Fibroblast of skin of back (primary cell): ENCODE measurements at regions not wholly inside any gene's neighbourhood (a gene's known extent, or its start where the extent isn't known, plus 50 kb on each side); places are given as distances from the start of the nearest gene placed in this dataset.
"Not testable (repeated sequence)": the region's sequence is repeated elsewhere in the genome, so short reads cannot be mapped to it uniquely, and the experiment has no call there.

Source experiments
- DNase-seq: peaks from one replicate; pipeline ENCODE4 v3.0.0-alpha.2; 2013

DNA sequence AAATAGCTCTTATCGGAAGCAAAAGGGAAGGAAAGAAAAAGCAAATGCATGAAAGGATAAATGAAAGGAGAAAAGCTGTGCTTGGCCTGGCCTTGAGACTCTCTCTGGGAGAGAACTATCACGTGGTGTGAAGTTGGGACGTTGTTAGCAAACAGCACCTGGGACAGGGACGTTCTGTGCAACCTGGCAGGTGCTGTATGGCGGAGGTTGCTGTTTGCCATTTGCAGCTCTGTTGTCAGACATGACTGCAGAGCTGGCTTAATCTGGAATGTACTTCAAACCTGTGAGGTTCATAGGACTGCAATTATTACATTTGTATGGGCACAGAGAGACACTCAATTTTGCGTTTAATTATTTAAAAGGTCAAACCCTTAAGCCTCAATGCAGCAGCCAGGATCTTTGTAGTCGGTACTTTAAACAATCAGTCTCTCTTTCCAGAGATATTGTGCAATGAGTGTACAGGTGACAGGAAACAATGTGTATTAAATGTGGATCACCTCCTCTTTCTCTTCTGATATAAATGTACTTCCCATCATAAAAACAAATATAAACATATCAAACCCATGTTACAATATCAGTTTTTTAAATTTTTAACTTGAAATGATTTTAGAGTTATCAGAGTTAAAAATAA lies 800.5 kb upstream of the KCND2 start:
- no peak for DNase-seq

DNA sequence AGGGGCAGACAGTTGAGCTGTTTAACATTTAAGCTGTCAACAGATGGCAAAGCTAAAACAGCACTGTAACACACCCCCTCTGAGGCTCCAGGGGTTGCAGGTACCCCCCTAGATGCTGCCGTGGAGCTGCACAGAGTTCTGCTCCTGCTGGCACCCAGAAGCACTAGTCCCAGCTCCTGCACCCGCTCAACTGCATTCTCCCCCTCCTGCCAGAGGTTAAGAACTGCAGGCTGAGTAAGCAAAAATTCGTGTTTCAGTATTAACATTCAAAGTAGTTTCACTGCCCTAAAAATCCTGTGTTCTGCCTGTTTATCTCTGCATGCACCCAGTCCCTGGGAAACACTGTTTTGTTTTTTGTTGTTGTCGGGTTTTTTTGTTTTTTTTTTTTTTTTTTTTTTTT lies 790.8 kb upstream of the KCND2 start:
- DNase-seq, result peak; percentile 17

DNA sequence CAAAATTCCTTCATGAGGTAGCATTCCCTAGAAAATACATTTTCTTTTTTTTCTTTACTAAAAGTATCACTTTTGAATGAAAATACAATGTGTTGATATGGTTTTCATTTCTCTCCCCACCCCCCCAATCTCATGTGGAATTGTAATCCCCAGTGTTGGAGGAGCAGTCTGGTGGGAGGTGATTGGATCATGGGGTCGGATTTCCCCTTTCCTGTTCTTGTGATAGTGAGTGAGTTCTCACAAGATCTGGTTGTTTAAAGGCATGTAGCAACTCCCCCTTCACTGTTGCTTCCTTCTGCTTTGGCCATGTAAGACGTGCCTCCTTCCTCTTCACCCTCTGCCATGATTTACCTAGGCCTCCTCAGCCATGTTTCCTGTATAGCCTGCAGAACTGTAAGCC lies 790.3 kb upstream of the KCND2 start:
- DNase-seq, result no peak

DNA sequence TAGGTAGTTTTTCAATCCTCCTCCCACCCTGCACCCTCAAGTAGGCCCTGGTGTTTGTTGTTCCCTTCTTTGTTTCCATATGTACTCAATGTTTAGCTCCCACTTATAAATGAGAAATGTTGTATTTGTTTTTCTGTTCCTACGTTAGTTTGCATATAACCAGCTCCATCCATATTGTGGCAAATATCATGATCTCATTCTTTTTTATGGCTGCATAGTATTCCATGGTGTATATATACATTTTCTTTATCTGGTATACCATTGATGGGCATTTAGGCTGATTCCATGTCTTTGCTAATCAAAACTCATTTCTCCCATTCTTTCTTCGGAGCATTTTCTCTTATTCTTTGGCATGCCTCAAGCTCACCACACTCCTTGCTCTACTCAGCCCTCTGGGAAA lies 789.6 kb upstream of the KCND2 start:
- no peak for DNase-seq

DNA sequence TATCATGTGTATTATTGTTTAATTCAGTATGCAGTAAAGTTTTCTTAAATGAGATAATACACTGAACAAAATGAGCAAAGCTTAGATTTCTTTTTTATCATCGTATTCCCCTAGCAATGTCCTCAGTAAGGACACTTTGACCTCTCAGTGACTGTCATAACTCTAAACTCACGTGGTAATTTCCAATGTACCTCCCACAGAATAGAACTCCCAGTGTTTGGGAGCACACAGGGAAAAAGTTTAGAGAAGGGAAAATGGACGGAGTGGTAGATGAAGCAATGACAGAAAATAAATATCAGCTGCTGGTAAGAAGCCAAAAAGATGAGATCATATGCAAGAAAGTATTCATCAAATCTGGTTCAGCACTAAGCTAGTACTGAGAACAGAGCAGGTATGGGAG lies 758.6 kb upstream of the KCND2 start:
- DNase-seq, result peak; percentile 1

DNA sequence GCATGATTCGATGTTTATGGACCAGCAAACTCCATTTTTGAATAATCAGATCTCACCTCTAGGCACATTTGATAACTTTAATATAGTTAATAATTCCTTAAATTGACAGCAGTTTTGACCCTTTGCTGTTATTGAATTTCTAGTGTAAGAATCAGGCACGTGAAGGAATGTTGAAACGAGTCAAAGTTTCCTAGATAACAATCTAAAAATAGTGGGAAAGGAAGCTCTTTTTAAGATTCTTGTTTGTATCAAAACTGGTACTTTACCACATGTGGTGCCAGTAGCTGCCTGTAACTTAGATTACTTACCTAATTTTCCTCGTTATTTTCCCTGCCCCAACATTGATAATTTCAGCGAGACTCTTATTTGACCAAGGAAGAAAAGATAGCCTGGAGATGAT lies 757.8 kb upstream of the KCND2 start:
- no peak for DNase-seq

DNA sequence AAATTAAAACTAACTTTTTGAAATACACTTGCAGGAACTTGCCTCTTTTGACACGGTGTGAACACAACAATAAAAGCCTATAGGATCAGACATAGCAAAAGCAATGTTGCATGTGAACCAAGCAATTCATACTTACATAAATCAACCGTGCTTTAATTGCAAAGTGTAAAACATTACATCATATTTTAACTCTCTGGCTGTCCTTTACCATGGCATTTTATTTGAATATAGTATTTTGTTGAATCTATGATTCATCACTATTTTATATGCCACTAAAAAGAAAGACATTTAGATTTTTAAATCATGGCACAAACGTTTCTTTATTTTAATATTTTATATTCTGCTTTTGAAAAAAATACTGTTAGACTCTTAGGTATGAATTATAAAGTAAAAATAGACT lies 757.0 kb upstream of the KCND2 start:
- DNase-seq, result no peak

DNA sequence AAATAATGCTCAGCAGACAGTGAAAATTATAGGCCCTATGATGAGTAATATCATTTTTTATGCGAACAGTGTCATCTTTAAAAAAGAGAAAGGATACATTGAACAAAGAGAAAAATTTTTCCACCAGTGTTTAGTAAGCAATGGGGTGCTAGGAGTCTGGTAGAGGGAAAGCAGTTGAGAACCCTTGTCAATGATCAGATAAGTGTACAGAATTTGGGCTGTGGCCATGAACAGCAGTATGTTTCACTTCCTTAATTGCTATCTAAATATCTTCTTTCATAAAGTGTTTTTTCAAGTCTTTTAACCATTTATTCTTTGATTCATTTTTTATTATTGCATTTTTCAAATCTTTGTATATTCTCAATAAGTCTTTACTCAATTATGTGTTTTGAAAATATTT lies 750.7 kb upstream of the KCND2 start:
- DNase-seq, result no peak

DNA sequence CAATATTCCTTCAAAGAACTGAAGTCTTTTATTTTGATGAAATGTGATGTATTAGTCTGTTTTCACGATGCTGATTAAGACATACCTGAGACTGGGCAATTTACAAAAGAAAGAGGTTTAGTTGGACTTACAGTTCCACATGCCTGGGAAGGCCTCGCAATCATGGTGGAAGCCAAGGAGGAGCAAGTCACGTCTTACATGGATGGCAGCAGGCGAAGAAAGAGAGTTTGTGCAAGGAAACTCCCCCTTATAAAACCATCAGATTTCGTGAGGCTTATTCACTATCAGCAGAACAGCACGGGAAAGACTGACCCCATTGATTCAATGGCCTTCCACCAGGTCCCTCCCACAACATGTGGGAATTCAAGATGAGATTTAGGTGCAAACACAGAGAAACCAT lies 750.3 kb upstream of the KCND2 start:
- DNase-seq, result no peak

DNA sequence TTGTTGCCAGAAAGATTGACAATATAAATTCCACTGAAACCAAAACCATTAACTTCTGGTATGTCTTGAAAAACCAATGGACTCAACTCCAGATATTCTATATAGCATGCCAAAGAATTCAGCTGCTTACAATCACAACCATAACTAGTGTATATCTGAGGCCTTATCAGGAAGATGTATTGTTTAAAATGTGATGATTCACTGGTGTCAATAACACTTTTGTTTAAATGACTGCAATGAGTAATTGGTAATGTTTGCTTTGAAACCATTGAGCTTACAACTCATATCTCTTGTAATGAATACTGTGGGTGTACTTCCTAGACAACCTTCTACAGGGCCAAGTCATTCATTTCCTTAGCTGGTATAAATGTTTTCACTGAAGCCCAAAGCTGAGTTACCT lies 727.9 kb upstream of the KCND2 start:
- peak; percentile 37 for DNase-seq

DNA sequence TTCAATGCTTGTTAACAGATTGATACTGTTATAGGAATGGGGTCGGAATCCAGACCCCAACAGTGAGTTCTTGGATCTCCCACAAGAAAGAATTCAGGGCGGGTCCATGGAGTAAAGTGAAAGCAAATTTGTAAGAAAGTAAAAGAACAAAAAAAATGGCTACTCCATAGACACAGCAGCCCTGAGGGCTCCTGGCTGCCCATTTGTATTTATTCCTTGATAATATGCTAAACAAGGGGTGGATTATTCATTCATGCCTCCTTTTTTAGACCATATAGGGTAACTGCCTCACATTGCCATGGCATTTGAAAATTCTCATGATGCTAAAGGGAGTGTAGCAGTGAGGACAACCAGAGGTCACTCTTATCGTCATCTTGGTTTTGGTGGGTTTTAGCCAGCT lies 717.2 kb upstream of the KCND2 start:
- no peak for DNase-seq

DNA sequence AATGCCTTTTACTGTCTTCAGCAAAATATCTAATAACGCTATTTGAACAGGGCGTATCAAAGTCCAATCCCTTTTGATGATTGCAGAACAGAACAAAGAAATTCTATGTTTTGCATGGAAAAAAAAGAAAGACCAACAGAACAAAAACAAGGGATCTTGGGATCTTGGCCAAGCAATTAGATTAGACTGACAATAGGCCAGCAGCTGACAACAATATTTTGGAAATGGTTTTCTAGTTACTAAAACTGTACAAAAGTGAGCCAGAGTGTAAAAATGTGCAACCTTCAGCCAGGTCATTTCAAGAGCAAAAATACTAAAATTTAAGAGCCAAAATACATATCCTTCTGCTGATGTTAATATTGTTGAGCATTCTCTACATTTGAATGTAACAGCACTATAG lies 716.5 kb upstream of the KCND2 start:
- DNase-seq, result no peak

DNA sequence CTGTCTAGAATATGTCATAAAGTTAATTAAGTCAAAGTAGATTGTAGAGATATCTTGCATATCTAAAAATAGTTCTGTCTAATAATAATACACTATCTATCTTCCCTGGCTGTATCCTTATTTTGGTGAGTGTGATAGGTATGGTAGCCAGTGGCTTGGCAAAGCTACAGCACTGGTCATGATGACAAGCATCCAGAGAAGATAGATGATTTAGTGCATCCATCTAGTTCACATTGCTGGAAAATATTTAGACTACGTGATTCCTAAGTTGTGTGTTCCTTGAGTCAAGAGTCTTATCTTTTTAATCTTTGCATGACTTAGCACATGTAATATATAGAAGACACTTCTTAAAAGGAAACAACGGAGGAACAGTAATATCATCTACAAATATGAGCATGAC lies 711.2 kb upstream of the KCND2 start:
- no peak for DNase-seq

DNA sequence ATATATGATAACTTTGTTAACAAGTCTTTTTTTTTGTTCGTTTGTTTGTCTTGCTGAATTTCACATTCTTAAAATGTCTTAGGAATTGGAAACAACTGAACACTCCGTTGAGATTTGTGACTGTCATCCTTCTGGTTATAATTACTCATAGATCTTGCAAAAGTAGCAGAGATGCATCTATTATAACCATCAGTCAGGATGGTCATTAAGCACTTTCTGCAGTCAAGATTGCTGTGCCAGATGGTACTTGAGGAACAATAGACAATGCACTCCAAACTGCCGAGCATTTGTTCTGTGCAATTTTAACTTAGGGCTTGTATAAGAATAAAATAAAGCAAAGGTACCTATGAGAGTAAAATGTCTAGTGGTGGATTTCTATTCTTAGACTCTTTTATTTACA lies 710.1 kb upstream of the KCND2 start:
- DNase-seq, result no peak

DNA sequence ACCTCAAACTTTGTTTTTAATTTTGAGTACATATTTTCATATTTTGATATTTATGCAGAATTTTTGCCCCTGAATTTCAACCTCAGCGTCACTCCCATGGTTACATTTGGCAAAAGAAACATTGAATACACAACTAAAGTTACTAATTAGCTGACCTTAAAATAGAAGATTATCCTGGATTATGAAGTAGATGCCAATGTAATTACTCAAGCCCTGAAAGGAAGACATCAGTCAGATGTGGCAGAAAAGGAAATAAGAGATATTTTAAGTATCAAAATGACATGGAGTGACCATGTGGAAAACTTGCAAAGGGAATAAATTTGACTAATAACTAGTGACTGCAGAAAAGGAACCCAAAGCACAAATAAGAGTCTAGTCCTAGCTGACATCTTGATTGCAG lies 701.3 kb upstream of the KCND2 start:
- DNase-seq, result no peak

DNA sequence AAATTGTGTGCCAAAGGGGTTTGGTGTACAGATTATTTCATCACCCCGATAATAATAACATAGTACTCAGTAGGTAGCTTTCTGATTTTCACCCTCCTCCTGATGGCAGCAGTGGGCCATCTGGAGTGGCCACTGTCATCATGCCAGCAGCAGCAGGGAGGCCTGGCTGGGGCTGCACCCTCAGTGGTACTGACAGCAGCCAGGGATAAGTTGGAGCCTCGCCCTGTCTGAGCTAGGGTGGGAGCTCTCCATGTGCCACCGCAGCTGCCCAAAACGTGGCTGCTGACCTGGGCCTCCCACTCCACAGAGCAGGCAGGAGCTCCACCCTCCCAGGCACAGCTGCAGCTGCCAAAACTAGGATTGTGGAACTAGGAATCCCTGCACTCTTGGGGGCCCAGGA lies 700.8 kb upstream of the KCND2 start:
- DNase-seq, result no peak

DNA sequence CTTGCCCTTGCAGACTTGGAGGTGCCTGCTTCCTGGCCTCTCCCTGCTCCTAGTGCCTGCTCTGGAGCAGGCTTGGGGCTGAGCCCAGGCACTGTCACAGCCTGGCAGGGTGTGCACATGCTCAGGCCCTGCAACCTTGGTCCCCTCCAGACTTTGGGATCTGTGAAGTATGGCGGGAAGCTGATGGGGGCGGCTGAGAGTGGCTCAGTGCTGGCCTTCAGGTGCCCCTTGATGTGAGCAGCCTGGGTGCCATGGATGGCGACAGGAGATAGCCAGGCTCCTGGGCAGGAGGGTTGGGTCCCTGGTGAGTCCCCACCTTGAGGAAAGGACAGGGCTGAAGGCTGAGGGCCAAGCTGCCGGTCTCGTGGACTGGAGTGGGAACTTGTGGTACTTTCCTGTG lies 700.4 kb upstream of the KCND2 start:
- no peak for DNase-seq

DNA sequence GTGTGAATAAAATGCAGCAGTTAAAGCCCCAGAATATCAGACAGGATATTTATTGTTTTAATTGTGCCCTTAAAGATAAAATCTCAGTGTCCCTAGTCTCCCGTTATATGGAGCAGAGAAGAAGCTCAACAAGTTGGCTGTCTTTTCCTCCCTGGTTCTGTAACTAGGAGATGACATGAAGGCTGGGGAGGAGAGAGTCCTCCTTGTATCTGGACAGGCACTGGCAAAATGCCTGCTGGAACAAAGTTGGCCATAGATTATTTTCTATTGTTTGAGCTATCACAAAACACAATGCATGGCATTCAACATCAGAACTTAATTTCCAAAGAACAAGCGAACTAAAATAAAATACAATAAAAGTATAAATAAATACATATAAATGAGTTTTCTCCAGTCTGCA lies 694.9 kb upstream of the KCND2 start:
- no peak for DNase-seq

DNA sequence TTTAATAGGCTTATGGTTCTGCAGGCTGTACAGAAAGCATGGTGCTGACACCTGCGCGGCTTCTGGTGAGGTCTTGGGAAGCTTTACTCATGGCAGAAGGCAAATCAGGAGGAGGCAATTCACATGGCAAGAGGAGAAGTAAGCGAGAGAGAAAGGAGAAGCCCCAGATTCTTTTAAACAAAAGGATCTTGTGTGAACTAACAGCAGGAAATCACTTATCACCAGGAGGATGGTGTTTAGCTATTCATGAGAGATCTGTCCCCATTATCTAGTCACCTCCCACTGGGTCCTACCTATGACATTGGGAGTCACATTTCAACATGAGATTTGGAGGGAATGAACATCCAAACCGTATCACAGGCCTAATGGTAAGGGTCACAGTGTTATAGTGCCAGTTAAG lies 678.0 kb upstream of the KCND2 start:
- no peak for DNase-seq

DNA sequence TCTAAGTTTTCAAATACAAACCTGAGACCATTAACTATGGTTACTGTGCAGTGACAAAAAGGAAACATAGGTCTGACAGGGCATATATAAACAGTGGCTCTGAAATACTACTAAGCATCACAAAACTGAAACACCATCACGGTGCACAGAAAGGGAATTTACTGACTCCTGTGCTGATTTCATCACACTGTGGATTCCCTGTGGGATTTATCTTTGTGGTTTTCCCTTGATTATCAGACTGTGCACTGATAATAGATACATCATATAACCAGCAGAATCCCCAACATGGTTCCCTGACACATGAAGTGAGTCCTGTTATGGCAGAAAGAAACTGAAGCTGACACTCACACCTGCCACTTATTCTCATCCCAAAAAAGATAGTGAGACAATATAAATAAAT lies 676.3 kb upstream of the KCND2 start:
- DNase-seq, result no peak

DNA sequence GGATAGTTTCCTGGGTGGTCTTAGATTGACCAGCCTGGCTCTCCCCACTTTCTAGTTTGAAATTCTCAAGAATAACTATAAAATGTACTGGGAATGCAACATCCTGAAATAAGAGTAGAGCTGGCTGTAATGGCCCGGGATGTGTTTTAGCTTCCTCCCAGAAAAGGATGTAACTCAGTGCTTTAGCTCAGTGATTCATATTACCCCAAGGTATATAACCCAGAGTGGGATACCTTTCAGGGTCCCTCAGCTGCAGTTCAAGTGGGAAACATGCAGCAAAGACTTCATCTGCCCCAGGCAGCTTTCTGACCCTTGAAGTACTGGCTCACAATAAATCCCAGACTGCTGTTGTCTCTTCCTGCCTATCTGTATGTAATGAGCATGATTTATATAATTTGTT lies 666.7 kb upstream of the KCND2 start:
- no peak for DNase-seq

DNA sequence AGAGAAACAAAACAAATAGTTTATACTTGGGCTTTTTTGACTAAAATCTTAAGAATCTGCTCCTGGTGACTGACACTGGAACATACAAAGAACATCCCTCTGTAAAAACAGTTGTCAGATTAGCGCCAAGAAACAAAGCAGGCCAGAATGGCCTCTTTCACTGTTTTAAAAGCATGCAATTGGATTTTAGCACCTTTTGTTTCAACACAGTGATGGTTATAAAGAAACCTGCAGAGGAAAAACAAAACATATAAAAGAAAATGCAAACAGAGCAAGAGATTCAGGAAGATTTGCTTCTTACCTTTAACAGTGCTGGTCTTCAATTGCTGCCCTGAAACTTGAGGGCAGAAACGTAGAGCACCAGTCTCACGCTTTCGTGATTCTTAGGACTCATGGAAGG lies 652.2 kb upstream of the KCND2 start:
- DNase-seq, result no peak

DNA sequence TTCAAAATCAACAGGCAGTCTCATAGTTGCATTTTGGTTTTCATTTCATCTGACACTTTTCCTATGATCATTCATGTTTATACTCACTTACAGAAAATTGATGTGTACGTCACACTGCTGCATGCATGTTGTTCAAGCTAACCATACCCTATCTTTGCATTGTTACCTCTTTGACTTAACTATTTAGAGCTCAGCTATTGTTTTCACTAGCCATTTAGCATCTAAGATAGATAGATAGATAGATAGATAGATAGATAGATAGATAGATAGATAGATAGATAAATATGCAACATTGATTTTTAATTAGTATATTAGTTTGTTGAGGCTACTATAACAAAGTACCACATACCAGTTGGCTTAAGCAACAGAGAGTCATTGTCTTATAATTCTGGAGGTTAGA lies 649.5 kb upstream of the KCND2 start:
- DNase-seq, result no peak

DNA sequence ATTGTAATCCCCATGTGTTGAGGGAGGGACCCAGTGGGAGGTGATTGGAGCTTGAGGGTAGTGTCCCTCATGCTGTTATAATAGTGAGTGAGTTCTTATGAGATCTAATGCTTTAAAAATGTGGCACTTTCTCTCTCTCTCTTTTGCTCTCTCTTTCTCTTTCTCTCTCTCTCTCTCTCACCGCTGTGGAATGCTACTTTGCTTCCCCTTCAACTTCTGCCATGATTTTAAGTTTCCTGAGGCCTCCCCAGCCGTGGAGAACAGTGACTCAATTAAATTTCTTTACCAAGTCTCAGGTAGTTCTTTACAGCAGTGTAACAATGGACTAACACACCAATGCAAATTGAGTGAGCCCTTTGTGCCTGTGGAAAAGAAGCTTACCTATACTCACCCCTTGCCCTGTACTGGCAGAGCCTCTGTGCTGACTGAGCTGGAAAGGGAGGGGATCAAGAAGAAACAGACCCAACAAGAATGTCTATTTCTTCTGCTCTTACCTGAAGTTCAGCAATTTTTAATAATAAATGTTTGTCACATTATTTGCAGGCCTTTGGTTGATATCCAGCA lies 642.5 kb upstream of the KCND2 start:
- peak; percentile 1 for DNase-seq

DNA sequence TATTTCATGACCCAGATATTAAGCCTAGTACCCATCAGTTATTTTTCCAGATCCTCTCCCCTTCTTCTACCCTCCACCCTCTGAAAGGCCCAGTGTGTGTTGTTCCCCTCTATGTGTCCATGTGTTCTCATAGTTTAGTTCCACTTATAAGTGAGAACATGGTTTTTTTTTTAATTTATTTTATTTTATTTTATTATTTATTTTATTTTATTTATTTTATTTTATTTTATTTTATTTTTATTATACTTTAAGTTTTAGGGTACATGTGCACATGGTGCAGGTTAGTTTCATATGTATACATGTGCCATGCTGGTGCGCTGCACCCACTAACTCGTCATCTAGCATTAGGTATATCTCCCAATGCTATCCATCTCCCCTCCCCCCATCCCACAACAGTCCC lies 639.2 kb upstream of the KCND2 start:
- DNase-seq, result not testable (repeated sequence)
